Medulla oblongata (tissue), 1 donor: ENCODE measurements at regions not wholly inside any gene's neighbourhood (a gene's known extent, or its start where the extent isn't known, plus 50 kb on each side); places are given as distances from the start of the nearest gene placed in this dataset.
"Not testable (repeated sequence)": the region's sequence is repeated elsewhere in the genome, so short reads cannot be mapped to it uniquely, and the experiment has no call there.

ENCODE experiments used
- DNase-seq: peaks from one replicate; pipeline ENCODE4 v3.0.0-alpha.2; 2015; ENCODE audit errors: extremely low spot score

DNA sequence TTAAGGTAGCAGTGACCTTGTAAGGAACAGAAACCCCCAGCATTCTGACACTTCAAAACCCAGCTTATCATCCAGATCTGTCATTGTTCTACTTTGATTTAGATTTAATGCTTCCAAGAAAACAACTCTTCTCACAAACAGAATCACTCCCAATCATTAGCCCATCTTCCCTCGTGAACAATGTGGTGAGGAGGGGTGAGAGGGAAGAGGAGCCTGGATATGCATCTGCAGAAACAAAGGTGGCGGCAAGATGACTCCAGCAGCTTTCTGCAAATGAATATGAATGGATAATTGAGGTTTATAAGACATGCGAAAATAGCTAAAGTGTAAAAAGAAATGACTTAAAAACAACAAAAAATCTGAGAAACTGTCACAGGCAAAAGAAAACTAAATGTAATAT lies 859.9 kb upstream of the SLC10A2 start:
- no peak for DNase-seq

DNA sequence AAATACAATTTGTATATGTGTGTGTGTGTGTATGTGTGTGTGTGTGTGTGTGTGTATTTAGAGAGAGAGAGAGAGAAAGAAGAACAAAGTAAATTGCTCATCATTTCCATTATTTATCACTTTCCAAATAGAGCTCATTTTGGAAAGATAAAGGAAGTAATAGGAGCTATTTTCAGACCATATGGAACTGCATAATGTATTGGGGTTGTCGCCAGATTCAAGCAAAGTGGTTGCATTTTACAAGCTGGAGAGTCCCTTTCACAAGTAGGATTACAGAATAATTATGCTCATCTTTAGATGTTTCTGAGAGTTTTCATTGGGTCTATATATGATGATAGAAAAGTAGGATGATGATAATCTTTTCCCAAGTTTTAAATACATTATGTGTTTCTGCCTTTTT lies 842.7 kb upstream of the SLC10A2 start:
- DNase-seq, result no peak

DNA sequence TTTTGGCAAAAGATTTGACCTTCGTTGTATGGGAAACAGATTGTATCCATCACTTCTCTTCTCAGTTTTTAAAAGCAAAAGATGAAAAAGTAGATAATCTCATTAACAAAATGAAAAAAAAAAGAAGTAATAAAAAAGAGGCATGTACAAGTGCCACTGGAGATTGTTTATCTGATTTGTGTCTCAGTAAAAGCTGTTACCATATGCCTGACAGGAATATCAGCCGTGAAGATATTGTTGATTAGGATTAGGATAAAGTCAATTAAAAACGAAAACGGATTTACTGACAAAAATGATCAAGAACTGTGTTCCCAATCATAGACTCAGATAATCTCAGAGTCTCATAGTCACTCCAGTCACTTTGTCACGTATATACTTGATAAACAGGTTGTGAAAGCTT lies 842.1 kb upstream of the SLC10A2 start:
- no peak for DNase-seq

DNA sequence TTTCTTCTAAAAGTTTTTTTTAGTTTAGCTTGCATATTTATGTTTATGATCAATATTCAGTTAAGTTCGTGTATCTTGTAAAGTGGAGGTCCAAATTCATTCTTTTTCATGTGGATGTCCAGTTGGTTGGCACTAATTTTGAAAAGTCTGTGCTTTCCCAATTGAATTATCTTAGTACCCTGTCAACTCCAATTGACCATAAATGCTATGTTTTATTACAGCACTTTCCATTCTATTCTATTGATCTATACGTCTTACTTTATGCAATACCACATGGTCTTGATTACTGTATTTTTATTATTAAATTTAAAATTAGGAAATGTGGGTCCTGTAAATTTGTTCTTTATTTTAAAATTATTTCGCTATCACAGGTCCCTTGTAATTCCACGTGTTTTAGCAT lies 837.6 kb upstream of the SLC10A2 start:
- DNase-seq, result no peak

DNA sequence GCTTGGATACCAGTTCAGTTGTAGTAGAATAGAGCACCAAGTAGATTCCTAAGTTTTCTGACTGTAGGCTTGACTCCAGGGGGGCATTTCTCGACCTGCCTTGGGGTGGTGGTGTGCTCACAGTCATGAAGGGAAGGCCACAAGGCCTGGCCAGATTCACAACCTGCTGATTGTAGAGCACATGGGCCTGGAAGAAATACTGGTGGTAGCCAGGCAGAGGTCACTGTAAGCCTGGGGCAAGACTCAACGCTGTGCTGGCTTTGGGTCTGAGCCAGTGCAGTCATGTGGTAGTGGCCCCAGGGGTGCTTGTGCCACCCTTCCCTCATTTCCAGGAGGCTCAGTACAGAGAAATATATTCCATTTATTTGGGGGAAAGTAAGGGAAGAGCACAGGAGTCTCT lies 832.3 kb upstream of the SLC10A2 start:
- DNase-seq, result no peak

DNA sequence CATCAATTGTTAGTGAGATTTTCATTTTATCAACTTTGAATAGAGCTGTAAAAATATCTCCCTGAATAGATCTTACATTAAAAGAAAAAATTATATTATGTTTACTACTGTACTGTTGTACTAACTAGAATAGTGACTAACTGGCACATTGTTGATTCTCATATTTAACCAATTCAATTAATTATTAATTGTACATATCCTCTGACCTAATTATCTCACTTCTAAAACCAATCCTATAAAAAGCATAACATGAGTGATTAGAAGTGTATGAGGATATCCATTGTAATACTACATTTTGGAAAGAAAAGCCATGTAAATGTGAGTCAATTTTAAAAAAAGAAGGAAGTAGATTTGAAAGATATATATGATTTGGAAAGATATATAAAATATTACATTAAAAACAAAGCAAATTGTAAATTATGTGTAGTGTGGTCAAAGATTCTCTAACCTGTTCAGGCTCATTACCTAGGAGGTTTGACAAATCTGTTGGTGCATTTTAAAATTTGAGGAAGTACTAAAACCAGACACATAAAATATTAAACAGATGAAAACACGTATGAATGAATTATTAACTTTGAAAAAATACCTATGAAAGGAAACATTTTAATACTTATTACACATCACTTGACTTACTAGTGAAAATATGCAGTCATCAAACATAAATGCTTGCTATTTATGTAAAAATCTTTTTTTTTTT lies 829.8 kb upstream of the SLC10A2 start:
- no peak for DNase-seq

DNA sequence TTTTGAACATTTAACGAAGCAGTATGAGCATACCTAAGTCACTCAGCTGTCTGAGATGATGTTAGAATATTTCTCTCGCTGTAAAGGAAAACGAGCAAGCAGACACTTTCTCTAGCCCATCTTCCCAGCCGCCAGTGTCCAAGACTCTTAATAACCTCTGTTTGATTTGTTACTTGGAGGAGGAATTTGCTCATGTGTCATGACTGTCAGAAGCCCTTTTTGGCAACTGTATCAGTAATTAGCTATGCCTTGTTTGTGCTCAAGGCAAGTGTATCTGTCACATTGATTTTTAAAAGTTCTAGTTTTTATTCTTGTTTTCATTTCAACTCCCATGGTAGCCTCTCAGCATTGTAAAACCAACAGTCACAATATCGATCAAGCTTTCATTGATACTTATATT lies 828.4 kb upstream of the SLC10A2 start:
- DNase-seq, result no peak

DNA sequence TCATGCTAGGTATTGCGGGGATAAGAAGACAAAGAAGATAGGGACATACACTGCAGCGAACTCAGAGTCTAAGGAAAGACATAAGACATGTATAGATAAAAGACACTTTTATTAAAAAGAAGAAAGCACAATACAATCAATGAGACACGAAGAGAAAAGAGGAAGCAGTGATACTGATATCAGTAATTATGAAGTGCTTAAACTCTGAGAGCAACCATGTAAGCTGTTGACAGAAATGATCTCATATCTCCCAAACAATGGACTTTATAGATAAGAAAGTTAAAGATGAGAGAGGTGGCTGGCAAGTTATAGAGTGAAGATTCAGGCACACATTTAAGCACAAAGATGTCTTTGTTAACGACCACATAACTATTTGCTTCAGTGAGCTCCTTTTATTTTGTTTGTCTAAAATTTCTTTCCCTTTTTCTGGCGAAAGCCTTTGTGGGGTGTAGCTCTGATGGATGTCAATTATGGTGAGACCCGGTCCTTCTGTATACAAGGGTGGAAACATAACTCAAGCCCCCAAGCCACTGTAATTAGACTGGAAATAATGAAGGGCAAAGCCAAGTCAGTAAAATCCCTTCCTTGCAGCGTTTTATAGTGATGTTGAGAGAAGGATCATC lies 818.0 kb upstream of the SLC10A2 start:
- peak; percentile 17 for DNase-seq

DNA sequence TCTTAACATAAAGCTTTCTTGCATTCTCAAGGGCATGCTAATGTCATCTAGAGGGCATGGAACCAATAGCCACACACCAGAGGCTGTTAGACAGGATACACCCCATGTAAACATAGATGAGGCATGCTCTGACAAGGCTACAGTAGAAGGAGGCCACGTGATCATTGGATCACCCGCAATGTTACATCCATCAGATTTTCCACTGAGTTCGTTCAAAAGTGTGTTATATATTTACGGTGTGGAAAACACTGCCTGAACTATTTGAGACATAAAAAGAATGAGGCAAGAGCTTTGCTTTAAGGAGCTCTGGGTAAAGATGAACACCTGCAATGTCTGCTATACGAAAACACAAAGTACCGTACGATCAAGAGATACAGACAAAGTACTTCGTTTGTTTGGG lies 817.5 kb upstream of the SLC10A2 start:
- peak; percentile 43 for DNase-seq

DNA sequence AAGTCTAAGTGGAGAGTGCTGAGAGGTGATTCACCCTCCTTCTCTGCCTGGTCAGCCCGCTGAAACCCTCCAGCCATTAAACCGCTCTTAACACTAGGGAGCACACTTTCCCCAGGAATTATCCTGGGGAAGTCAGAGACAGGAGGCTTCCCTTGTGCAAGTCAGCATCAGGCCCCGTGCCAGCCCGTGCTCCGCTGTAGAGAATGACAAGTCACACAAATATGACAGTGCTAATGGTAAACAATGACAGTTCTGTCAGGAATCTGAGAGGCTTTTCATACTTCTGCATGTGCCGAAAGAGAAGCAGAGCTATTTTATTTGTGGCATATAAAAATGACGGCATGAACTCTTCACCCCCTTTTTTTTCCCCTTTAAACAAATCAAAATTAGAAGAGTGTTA lies 816.9 kb upstream of the SLC10A2 start:
- peak; percentile 92 for DNase-seq

DNA sequence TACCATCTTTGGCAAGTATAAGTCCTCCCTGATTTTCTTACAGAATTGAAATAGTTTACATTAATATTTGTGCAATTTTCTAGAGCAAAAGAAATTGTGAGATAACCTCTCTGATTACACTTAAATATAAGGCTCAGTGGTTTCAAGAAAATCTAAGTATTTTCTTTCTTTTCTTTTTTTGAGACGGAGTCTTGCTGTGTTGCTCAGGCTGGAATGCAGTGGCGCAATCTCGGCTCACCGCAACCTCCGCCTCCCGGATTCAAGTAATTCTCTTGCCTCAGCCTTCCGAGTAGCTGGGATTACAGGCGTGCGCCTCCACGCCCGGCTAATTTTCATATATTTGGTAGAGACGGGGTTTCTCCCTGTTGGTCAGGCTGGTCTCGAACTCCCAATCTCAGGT lies 813.9 kb upstream of the SLC10A2 start:
- DNase-seq, result not testable (repeated sequence)

DNA sequence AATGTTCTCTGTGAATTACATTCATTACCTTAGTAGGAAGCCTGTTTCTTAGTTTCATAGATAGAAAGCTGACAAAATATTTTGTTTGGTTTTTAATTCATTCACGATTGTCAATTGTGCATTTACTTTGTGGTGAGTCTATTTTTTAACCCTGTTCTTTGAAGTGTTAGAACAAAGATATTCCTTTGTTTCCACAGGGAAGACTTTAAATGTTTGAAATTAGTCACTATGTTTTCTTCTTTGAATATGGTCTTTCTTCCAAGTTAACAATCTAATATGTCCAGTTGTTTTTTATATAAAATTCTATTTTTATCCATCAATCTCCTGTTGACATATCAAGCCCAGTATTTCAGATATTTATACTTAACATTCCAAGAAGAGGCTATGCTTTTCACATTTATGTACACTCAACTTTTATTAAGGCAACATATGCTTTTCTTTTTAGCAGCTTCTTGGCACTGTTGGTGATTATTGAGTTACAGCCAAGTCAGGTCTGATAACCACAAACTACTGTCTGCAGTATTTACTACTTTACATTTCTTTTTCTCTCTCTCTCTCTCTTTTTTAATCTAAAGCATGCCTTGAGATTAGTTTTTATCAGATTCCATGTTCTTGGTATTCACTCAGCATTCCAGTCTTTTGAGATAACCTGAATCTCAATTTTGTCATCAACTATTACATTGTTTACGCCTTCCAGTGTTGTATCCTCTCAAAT lies 812.8 kb upstream of the SLC10A2 start:
- no peak for DNase-seq

DNA sequence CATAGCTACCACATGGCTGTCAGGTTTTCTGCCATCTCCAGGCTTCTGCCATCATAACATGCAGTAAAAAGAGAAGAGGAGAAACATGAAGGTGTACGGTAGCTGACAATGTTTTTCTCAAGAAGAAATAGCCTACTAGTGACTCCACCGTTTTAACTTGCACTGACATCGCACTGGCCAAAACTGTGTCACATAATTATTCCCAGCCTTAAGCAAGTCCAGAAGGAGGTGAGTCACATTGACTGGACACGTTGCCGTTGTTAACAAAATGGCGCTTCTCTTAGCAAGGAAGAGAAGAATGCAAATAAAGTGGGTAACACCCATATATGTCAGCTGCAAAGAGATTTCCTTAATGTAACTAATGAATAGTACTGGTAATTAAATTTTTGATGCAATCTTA lies 810.4 kb upstream of the SLC10A2 start:
- DNase-seq, result no peak

DNA sequence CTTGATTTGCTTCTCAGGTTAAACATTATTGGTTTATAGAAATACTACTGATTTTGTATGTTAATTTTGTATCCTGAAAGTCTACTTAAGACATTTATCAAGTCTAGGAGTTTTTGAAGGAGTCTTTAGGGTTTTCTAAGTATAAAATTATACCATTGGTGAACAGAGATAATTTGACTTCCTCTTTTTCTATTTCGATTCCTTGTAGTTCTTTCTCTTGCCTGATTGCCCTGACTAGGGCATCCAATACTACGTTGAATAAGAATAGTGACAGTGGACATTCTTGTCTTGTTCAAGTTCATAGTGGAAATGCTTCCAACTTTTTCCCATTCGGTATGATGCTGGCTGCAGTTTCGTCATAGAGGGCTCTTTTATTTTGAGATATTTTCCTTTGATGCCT lies 807.5 kb upstream of the SLC10A2 start:
- no peak for DNase-seq

DNA sequence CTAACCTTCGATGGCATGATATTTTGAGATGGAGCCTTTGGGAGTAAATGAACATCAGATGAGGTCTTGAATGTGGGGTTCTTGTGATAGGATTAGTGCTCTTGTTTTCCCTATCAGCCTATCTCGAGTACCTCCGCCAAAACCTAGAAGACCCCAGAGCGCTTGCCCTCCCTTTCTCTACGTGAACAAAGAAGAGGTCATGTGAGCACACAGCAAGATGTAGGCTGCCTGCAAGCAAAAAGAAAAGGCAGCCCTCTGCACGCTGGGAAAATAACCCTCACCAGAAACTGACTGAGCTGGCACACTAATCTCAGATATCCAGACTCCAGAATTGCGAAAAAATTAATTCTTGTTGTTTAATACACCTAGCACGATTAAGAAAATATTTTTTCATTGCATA lies 799.8 kb upstream of the SLC10A2 start:
- DNase-seq, result no peak

DNA sequence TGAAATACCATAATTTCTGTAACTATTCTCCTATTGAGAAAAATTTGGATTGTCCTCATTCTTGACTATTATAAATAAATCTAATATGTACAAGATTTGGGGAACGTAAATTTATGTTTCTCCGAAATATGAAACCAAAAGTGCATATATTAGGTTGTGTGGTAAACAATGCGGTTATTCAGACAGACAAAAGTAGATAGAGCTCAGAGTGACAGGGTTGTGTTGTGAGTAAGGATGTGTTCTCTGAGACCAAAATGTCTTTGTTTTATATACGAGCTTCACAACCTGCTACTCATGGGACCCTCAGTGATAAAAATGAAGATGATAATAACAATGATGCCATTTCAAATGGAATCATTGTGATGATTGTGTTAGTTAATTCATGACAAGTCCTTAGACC lies 796.3 kb upstream of the SLC10A2 start:
- DNase-seq, result no peak

DNA sequence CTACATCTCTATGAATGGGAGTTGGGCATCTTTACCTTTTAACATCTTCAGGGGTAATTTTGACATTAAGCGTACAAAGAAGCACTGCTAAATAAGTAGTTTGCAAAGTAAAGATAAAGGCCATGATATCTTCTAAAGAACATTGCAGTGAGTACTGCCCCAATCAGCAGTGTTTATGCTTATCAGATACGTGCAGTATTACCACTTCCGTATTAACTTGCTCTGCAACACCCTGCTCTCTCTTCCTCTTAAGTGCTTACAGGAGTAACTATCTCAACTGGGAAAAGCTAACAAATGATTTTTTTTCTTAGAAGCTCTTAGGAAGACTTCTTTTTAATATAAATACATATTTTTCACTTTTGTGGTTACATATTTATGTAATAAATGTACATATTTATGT lies 793.7 kb upstream of the SLC10A2 start:
- DNase-seq, result no peak

DNA sequence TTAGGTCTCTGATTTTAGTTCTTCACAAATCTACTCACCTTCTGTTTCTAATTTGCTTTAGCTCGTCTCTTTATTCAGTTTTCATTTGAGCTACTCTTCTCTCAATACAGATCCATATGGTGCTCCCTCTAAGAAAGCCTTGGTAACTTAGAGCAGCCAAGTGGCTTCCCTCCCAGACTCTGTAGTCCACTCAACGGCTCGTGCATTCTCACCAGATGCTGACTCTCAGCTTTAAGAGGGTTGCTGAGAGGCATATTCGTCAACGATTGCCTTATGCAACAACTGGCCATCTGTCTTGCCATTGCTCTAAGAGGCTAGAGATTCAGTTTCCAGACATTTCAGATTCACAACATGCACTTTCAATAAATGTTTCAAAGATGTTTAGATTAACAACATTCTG lies 785.8 kb upstream of the SLC10A2 start:
- no peak for DNase-seq

DNA sequence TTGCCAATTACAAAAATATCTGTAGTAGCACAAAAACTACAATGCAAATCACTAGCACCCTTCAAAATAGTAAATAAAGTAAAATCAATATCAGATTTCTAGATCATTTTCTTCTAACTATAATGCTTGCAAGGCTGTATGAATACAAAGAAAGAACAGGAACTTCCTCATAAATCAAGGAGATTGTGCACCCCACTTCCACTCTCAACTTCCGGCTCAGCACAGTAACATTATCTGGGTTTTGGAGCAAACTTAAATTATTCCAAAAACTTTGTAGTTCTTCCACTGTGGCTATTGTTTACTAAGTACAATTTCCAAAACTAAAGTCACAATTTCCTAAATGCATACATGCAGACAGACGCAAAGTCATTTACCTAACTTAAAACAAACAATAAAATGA lies 778.3 kb upstream of the SLC10A2 start:
- DNase-seq, result no peak

DNA sequence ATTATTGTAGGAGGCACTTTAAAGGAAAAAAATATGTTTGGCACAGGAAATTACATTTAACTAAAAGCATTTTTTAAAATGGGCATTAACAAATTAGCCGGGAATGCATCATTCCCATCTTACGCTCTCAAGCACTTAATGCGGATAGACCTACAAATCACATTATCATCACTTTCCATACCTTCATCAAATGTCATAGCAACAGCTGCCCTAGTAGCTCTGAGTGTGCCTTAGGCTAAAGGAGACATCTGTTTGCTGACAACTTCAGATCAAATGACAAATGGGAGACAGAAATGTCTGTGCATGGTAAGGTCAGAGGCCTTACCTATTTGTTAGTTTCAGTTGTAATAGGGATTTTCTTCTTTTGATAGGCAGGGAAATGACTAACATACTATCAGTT lies 773.2 kb upstream of the SLC10A2 start:
- DNase-seq, result no peak

DNA sequence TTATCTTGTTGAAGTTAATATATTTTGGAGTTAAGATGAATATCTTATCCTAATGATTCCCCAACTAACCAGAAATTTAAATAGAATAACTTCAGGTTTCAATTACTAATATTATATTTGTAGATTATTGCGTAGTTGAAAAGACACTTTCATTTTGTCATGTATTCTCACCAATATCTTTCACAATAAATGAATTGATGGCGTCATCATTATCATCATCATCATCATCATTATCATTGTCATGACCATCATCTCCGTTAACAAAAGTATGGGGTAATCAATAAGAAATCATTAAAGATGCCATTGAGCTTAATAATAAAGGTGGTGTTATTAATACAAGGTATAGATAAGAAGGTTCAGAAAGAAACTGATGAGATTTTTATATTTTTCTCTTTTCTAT lies 768.8 kb upstream of the SLC10A2 start:
- DNase-seq, result no peak

DNA sequence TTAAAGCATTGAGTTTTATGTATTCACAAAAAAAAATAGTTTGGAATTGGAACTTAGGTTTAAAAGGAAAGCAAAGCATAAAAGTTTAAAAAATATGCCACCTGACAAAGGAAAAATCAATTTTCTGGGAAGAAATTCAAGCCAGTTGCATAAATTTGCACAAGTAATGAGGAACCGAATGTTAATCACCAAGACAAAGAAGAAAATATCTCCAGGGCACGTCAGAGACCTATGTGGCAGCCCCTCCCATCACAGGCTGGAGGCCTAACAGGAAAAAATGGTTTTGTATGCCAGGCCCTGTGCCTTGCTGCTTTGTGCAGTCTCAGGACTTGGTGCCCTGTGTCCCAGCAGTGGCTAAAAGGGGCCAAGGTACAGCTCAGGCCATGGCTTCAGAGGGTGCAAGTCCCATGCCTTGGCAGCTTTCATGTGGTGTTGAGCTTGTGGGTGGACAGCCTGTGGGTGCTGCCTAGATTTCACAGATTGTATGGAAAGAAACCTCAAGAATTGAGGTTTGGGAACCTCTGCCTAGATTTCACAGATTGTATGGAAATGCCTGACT lies 767.2 kb upstream of the SLC10A2 start:
- DNase-seq, result no peak

DNA sequence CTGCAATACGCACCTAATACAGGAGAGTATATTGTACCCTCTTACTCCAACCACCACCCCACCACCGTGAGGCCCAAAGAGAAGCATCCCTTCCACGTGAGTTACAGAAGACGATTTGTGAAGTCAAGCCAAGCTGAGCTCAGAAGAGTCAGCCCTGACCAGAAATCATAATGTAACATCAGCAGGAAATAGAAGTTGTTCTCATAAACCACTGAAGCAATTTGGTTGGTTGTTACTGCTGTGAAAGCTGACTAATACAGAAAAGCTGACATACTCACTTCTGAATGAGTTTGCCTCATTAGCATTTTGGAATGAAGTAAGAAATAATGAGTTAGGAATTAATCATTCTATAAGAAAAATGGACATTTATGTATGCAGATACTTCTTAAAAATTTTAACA lies 749.4 kb upstream of the SLC10A2 start:
- DNase-seq, result no peak
